ENCODE measurements at regions not wholly inside any gene's neighbourhood (a gene's known extent, or its start where the extent isn't known, plus 50 kb on each side); places are given as distances from the start of the nearest gene placed in this dataset.

DNA sequence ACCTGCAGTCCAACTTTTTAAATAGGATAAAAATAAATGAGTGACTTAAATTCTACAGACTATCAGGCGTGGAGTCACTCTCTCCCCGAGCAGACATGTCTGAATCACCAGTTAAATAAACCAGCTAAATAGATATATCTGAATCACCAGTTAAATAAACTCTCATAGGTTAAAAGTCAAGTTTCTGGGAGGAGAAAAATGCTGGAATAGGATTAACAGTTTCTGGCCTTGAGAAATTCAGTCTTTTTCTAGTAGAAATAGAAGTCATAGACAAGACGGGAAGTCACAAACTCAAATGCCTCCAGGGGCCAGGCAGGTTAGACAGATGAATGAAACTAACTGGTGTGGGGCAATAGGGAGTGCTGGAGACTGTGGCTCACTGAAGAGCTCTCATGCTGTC is 258.6 kb upstream of the TMEM132C start:
- 77% methylated on average over 3 of the region's 3 CpGs for WGBS
- intact Hi-C loops (cut with DNase I): no loop called here
- DNase-seq (ENCODE audit: low spot score): no peak

GRCh38 chr12:128009108-128009507 is 257.9 kb upstream of the TMEM132C start:
- intact Hi-C loops (cut with DNase I): no loop called here
- TF ChIP-seq, protein P1, sequence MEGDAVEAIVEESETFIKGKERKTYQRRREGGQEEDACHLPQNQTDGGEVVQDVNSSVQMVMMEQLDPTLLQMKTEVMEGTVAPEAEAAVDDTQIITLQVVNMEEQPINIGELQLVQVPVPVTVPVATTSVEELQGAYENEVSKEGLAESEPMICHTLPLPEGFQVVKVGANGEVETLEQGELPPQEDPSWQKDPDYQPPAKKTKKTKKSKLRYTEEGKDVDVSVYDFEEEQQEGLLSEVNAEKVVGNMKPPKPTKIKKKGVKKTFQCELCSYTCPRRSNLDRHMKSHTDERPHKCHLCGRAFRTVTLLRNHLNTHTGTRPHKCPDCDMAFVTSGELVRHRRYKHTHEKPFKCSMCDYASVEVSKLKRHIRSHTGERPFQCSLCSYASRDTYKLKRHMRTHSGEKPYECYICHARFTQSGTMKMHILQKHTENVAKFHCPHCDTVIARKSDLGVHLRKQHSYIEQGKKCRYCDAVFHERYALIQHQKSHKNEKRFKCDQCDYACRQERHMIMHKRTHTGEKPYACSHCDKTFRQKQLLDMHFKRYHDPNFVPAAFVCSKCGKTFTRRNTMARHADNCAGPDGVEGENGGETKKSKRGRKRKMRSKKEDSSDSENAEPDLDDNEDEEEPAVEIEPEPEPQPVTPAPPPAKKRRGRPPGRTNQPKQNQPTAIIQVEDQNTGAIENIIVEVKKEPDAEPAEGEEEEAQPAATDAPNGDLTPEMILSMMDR (IDR thresholded peaks at IDR 0.05): no peak
- TF ChIP-seq POLR2AphosphoS5 (IDR thresholded peaks at IDR 0.05) (no peak), POLR2A (IDR thresholded peaks at IDR 0.05) (no peak)
- Histone ChIP-seq H3K4me1 (replicated peaks) (no peaks in the 10 kb centered on the region), H3K9me3 (no peaks in the 10 kb centered on the region), H3K4me3 (no peak overlapping the region), H3K36me3 (no peaks in the 10 kb centered on the region), H3K27me3 (replicated peaks; ENCODE audit: insufficient read depth) (no peaks in the 10 kb centered on the region), H3K27ac (no peak overlapping the region)
- 56% methylated on average over 8 of the region's 8 CpGs for WGBS
- DNase-seq (ENCODE audit: low spot score): no peak

More for the DNA sequence above, 258.6 kb upstream of the TMEM132C start:
- TF ChIP-seq, protein P1 (IDR thresholded peaks at IDR 0.05): no peak
- TF ChIP-seq POLR2A (IDR thresholded peaks at IDR 0.05) (no peak), POLR2AphosphoS5 (IDR thresholded peaks at IDR 0.05) (no peak)
- Histone ChIP-seq H3K36me3 (no peaks in the 10 kb centered on the region), H3K9me3 (no peaks in the 10 kb centered on the region), H3K27ac (no peak overlapping the region), H3K27me3 (replicated peaks; ENCODE audit: insufficient read depth) (no peaks in the 10 kb centered on the region), H3K4me1 (replicated peaks) (no peaks in the 10 kb centered on the region), H3K4me3 (no peak overlapping the region)

DNA sequence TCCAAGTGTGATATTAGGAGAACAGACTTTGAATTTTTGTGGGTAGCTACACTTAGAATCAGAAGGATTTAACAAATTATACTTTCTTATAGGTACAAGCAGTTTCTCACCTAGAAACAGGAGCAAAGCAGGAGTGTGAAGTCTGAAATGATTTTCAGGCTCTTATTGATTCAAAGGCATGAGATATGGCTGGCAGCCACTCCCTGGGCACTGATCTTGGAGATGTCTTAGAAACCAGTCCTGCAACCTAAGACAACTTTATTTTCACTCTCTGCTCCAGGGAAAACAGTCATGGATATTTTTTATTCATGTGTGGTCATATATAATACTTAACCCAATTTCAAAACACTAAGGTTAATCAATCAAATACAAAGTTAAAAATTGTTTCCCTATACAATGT is 254.9 kb upstream of the TMEM132C start:
- H3K36me3 ChIP-seq: no peaks in the 10 kb centered on the region
- intact Hi-C loops (cut with DNase I): no loop called here
- H3K27ac ChIP-seq: no peak overlapping the region
- no peaks in the 10 kb centered on the region for H3K4me1 ChIP-seq (replicated peaks)
- TF ChIP-seq POLR2AphosphoS5 (IDR thresholded peaks at IDR 0.05) (no peak), POLR2A (IDR thresholded peaks at IDR 0.05) (no peak)
- TF ChIP-seq, protein P1 (IDR thresholded peaks at IDR 0.05): no peak
- H3K27me3 ChIP-seq (replicated peaks; ENCODE audit: insufficient read depth): no peaks in the 10 kb centered on the region
- DNase-seq (ENCODE audit: low spot score): no peak
- H3K4me3 ChIP-seq: no peak overlapping the region
- no peaks in the 10 kb centered on the region for H3K9me3 ChIP-seq

DNA sequence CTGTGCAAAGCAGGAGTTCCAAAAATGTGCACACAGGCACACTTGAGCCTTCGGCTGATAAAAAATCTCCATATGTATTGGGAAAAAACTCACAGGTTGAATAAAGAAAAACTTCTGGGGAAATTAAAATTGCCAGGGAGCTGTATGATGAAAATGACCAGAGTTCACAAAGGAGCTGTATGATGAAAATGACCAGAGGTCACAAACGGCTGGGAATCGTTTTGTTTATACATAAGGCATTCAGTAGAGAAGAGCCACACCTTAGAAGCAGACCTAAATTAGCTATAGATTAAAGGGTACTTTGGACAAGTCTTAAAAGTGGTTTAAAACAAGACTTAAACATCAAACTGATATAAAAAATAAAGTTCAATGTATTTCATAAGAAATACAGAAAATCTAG is 251.7 kb upstream of the TMEM132C start:
- Histone ChIP-seq H3K27ac (no peak overlapping the region), H3K27me3 (replicated peaks; ENCODE audit: insufficient read depth) (no peaks in the 10 kb centered on the region), H3K4me1 (replicated peaks) (no peaks in the 10 kb centered on the region), H3K36me3 (no peaks in the 10 kb centered on the region), H3K4me3 (no peak overlapping the region), H3K9me3 (no peaks in the 10 kb centered on the region)
- TF ChIP-seq POLR2AphosphoS5 (IDR thresholded peaks at IDR 0.05) (no peak), POLR2A (IDR thresholded peaks at IDR 0.05) (no peak)
- TF ChIP-seq, protein P1 (IDR thresholded peaks at IDR 0.05): no peak
- DNase-seq (ENCODE audit: low spot score): no peak
- intact Hi-C loops (cut with DNase I): no loop called here
- WGBS: 69% methylated on average over 3 of the region's 3 CpGs

GRCh38 chr12:128018067-128018466 is 248.9 kb upstream of the TMEM132C start:
- Histone ChIP-seq H3K36me3 (no peaks in the 10 kb centered on the region), H3K4me3 (no peak overlapping the region), H3K27ac (no peak overlapping the region), H3K27me3 (replicated peaks; ENCODE audit: insufficient read depth) (no peaks in the 10 kb centered on the region), H3K4me1 (replicated peaks) (no peaks in the 10 kb centered on the region), H3K9me3 (no peaks in the 10 kb centered on the region)
- no peak for TF ChIP-seq POLR2AphosphoS5 (IDR thresholded peaks at IDR 0.05)
- no peak for TF ChIP-seq POLR2A (IDR thresholded peaks at IDR 0.05)
- TF ChIP-seq, protein P1 (IDR thresholded peaks at IDR 0.05): no peak
- WGBS: 78% methylated on average over 10 of the region's 10 CpGs
- intact Hi-C loops (cut with DNase I): no loop called here
- DNase-seq (ENCODE audit: low spot score): no peak

All from prostate gland (tissue), 2 donors.